NAMALWA (cell line): ENCODE measurements at regions not wholly inside any gene's neighbourhood (a gene's known extent, or its start where the extent isn't known, plus 50 kb on each side); places are given as distances from the start of the nearest gene placed in this dataset.

Experiments
- DNase-seq: peaks from one replicate; pipeline ENCODE4 v3.0.0-alpha.2; 2015; ENCODE audit warnings: low spot score

- no peak for DNase-seq
Measured at GRCh38 chr5:20420991-20421595, 433.1 kb upstream of the CDH18 start.
